Mesenchymal stem cell (in vitro differentiated cells and primary cell): ENCODE measurements at regions not wholly inside any gene's neighbourhood (a gene's known extent, or its start where the extent isn't known, plus 50 kb on each side); places are given as distances from the start of the nearest gene placed in this dataset.

Experiments used
- DNase-seq: peaks from one replicate; pipeline ENCODE4 v3.0.0-alpha.2; 2013
- H2AFZ ChIP-seq: one replicate; pipeline ENCODE4 v1.6.1; 2013; ENCODE audit warnings: low read depth, mild to moderate bottlenecking, control low read depth, inconsistent platforms, low read length, moderate library complexity
- H2AK5ac ChIP-seq: 2 replicates; pipeline ENCODE4 v1.6.1; 2013; ENCODE audit warnings: low read length, moderate library complexity, mild to moderate bottlenecking, inconsistent platforms; ENCODE audit not compliant: severe bottlenecking
- H2BK120ac ChIP-seq: one replicate; pipeline ENCODE4 v1.6.1; 2013; ENCODE audit warnings: low read depth, mild to moderate bottlenecking, inconsistent platforms, low read length, moderate library complexity
- H2BK12ac ChIP-seq, 2 experiments: one replicate each; pipeline ENCODE4 v1.6.1; 2013; ENCODE audit warnings: inconsistent platforms in 2 of 2, low read length in 2 of 2, mild to moderate bottlenecking in 2 of 2, moderate library complexity in 2 of 2, control low read depth in 1 of 2
- H2BK15ac ChIP-seq: one replicate; pipeline ENCODE4 v1.6.1; 2013; ENCODE audit warnings: mild to moderate bottlenecking, low read depth, inconsistent platforms; ENCODE audit not compliant: poor library complexity, severe bottlenecking
- H2BK5ac ChIP-seq: 2 replicates; pipeline ENCODE4 v1.6.1; 2013; ENCODE audit warnings: low read depth, mild to moderate bottlenecking, low read length, control low read depth, inconsistent platforms; ENCODE audit not compliant: poor library complexity, severe bottlenecking
- H3K14ac ChIP-seq, 2 experiments: one replicate each; pipeline ENCODE4 v1.6.1; 2013; ENCODE audit warnings: inconsistent platforms in 2 of 2, low read length in 2 of 2, control low read depth in 1 of 2, mild to moderate bottlenecking in 1 of 2, moderate library complexity in 1 of 2
- H3K18ac ChIP-seq, 2 experiments: one replicate each; pipeline ENCODE4 v1.6.1; 2013; ENCODE audit warnings: inconsistent platforms in 2 of 2, low read length in 2 of 2, control low read depth in 1 of 2, low read depth in 1 of 2, mild to moderate bottlenecking in 1 of 2
- H3K23ac ChIP-seq, 2 experiments: one replicate each; pipeline ENCODE4 v1.6.1; 2013; ENCODE audit warnings: inconsistent platforms in 2 of 2, low read length in 2 of 2, mild to moderate bottlenecking in 2 of 2, moderate library complexity in 2 of 2, control low read depth in 1 of 2
- H3K27ac ChIP-seq: 2 replicates; pipeline ENCODE4 v1.5.1; 2013; ENCODE audit warnings: mild to moderate bottlenecking, moderate library complexity, low read length, control low read depth, inconsistent platforms; ENCODE audit not compliant: poor library complexity, severe bottlenecking
- H3K27me3 ChIP-seq, 2 experiments: 2 replicates each; pipeline versions ENCODE4 v1.6.1 to v1.7.0; 2013; ENCODE audit warnings: low read length in 2 of 2, mild to moderate bottlenecking in 2 of 2, moderate library complexity in 2 of 2, control low read depth in 1 of 2, inconsistent platforms in 1 of 2; ENCODE audit not compliant: control insufficient read depth in 1 of 2, insufficient read depth in 1 of 2
- H3K36me3 ChIP-seq, 2 experiments: 2 replicates each; pipeline versions ENCODE4 v1.6.1 to v1.7.0; 2013; ENCODE audit warnings: low read length in 2 of 2, control low read depth in 1 of 2, inconsistent platforms in 1 of 2, low read depth in 1 of 2, mild to moderate bottlenecking in 1 of 2; ENCODE audit not compliant: insufficient read depth in 2 of 2, control insufficient read depth in 1 of 2
- H3K4ac ChIP-seq, 2 experiments: one replicate each; pipeline ENCODE4 v1.6.1; 2013; ENCODE audit warnings: inconsistent platforms in 2 of 2, low read length in 2 of 2, mild to moderate bottlenecking in 2 of 2, moderate library complexity in 2 of 2, control low read depth in 1 of 2, low read depth in 1 of 2
- H3K4me1 ChIP-seq: 2 replicates; pipeline ENCODE4 v1.6.1; 2013; ENCODE audit warnings: low read depth, low read length, control low read depth; ENCODE audit not compliant: control insufficient read depth, insufficient read depth
- H3K4me2 ChIP-seq: 2 replicates; pipeline ENCODE4 v1.6.1; 2013; ENCODE audit warnings: low read length, mild to moderate bottlenecking, inconsistent platforms; ENCODE audit not compliant: poor library complexity, severe bottlenecking
- H3K4me3 ChIP-seq, 2 experiments: 2 replicates each; pipeline versions ENCODE4 v1.5.1 to v1.7.0; 2013; ENCODE audit warnings: low read length in 2 of 2, mild to moderate bottlenecking in 2 of 2, control low read depth in 1 of 2, low read depth in 1 of 2; ENCODE audit not compliant: insufficient read depth in 1 of 2
- H3K79me1 ChIP-seq: replicated peaks from 2 replicates; pipeline ENCODE4 v1.6.1; 2013; ENCODE audit warnings: mild to moderate bottlenecking, control low read depth, low read length, inconsistent platforms; ENCODE audit not compliant: poor library complexity, severe bottlenecking
- H3K9ac ChIP-seq: 2 replicates; pipeline ENCODE4 v1.7.0; 2013; ENCODE audit warnings: mild to moderate bottlenecking, low read length, moderate library complexity
- H3K9me3 ChIP-seq: 2 replicates; pipeline ENCODE4 v1.7.0; 2013; ENCODE audit warnings: mild to moderate bottlenecking, low read length; ENCODE audit not compliant: control insufficient read depth
- H4K8ac ChIP-seq: one replicate; pipeline ENCODE4 v1.6.1; 2013; ENCODE audit warnings: inconsistent platforms, mild to moderate bottlenecking, low read length, moderate library complexity
- H4K91ac ChIP-seq: one replicate; pipeline ENCODE4 v1.6.1; 2013; ENCODE audit warnings: mild to moderate bottlenecking, low read length, inconsistent platforms
- WGBS: methylation state at CpG from one replicate; pipeline ENCODE4 v1.1.7; 2013; ENCODE audit warnings: mixed read lengths; 5-methylcytosine and 5-hydroxymethylcytosine counted together

GRCh38 chr6:135655055-135655454 is 157.5 kb upstream of the AHI1 start:
- Histone ChIP-seq H2BK15ac (no peak overlapping the region), H2AK5ac (no peak overlapping the region), H2AFZ (no peak overlapping the region), H3K9ac (no peak overlapping the region), H4K8ac (no peak overlapping the region), H3K4me3 (no peak overlapping the region), H3K23ac (no peak overlapping the region), H3K14ac (no peak overlapping the region), H3K4ac (no peak overlapping the region), H3K36me3 (no peaks in the 10 kb centered on the region), H3K18ac (no peak overlapping the region), H3K27ac (no peak overlapping the region), H3K4me1 (no peaks in the 10 kb centered on the region), H2BK120ac (no peak overlapping the region), H2BK5ac (no peak overlapping the region), H3K9me3 (peaks cover 21% of the 10 kb centered on the region), H3K79me1 (no peaks in the 10 kb centered on the region), H3K27me3 (no peaks in the 10 kb centered on the region), H3K4me2 (no peak overlapping the region), H4K91ac (no peak overlapping the region), H2BK12ac (no peak overlapping the region)
- DNase-seq, result peak; percentile 19

GRCh38 chr6:135657207-135657606 is 159.7 kb upstream of the AHI1 start:
- H4K91ac ChIP-seq, result no peak overlapping the region

GRCh38 chr6:135658481-135658880 is 160.9 kb upstream of the AHI1 start:
- no peak overlapping the region for H3K4me2 ChIP-seq

More at GRCh38 chr6:135657207-135657606, 159.7 kb upstream of the AHI1 start:
- Histone ChIP-seq H3K4me1 (no peaks in the 10 kb centered on the region), H3K23ac (no peak overlapping the region), H2BK12ac (no peak overlapping the region), H3K4me2 (no peak overlapping the region), H2BK15ac (no peak overlapping the region), H2BK5ac (no peak overlapping the region), H3K18ac (no peak overlapping the region), H2BK120ac (no peak overlapping the region), H3K14ac (no peak overlapping the region), H2AFZ (no peak overlapping the region), H2AK5ac (no peak overlapping the region), H3K36me3 (no peaks in the 10 kb centered on the region), H3K79me1 (no peaks in the 10 kb centered on the region), H3K9me3 (peaks cover 31% of the 10 kb centered on the region), H3K9ac (no peak overlapping the region), H3K4ac (no peak overlapping the region), H3K27me3 (no peaks in the 10 kb centered on the region), H3K4me3 (no peak overlapping the region), H4K8ac (no peak overlapping the region), H3K27ac (no peak overlapping the region)
- no peak for DNase-seq
- WGBS, result 91% methylated on average over 2 of the region's 2 CpGs

GRCh38 chr6:135658916-135659315 is 161.4 kb upstream of the AHI1 start:
- H2AFZ ChIP-seq, result no peak overlapping the region
- no peak overlapping the region for H2BK12ac ChIP-seq
- WGBS, result 94% methylated on average over 2 of the region's 2 CpGs
- H4K91ac ChIP-seq, result no peak overlapping the region
- no peak overlapping the region for H2AK5ac ChIP-seq
- no peak overlapping the region for H2BK5ac ChIP-seq
- H3K27ac ChIP-seq, result no peak overlapping the region
- no peak overlapping the region for H2BK15ac ChIP-seq
- no peak overlapping the region for H3K4ac ChIP-seq
- no peak overlapping the region for H3K14ac ChIP-seq
- H3K79me1 ChIP-seq, result no peaks in the 10 kb centered on the region
- H3K18ac ChIP-seq, result no peak overlapping the region
- H3K9ac ChIP-seq, result no peak overlapping the region
- no peak for DNase-seq
- H3K9me3 ChIP-seq, result peaks cover 40% of the 10 kb centered on the region
- H3K27me3 ChIP-seq, result no peaks in the 10 kb centered on the region
- no peak overlapping the region for H3K4me2 ChIP-seq
- no peak overlapping the region for H3K4me3 ChIP-seq
- no peak overlapping the region for H3K23ac ChIP-seq
- no peaks in the 10 kb centered on the region for H3K4me1 ChIP-seq
- H4K8ac ChIP-seq, result no peak overlapping the region
- no peak overlapping the region for H2BK120ac ChIP-seq
- H3K36me3 ChIP-seq, result no peaks in the 10 kb centered on the region

More at GRCh38 chr6:135658481-135658880, 160.9 kb upstream of the AHI1 start:
- H3K14ac ChIP-seq, result no peak overlapping the region
- H4K91ac ChIP-seq, result no peak overlapping the region
- no peak overlapping the region for H3K4ac ChIP-seq
- WGBS, result 76% methylated on average over 3 of the region's 3 CpGs
- H2BK15ac ChIP-seq, result no peak overlapping the region
- H3K4me1 ChIP-seq, result no peaks in the 10 kb centered on the region
- H3K27ac ChIP-seq, result no peak overlapping the region
- DNase-seq, result no peak
- H3K18ac ChIP-seq, result no peak overlapping the region
- peaks cover 40% of the 10 kb centered on the region for H3K9me3 ChIP-seq
- H2BK5ac ChIP-seq, result no peak overlapping the region
- no peak overlapping the region for H3K9ac ChIP-seq
- H2AK5ac ChIP-seq, result no peak overlapping the region
- H2BK120ac ChIP-seq, result no peak overlapping the region
- no peaks in the 10 kb centered on the region for H3K36me3 ChIP-seq
- no peak overlapping the region for H3K23ac ChIP-seq
- H3K79me1 ChIP-seq, result no peaks in the 10 kb centered on the region
- no peak overlapping the region for H4K8ac ChIP-seq
- no peak overlapping the region for H3K4me3 ChIP-seq
- H2BK12ac ChIP-seq, result no peak overlapping the region
- H3K27me3 ChIP-seq, result no peaks in the 10 kb centered on the region
- H2AFZ ChIP-seq, result no peak overlapping the region
